ENCODE measurements at regions not wholly inside any gene's neighbourhood (a gene's known extent, or its start where the extent isn't known, plus 50 kb on each side); places are given as distances from the start of the nearest gene placed in this dataset.

DNA sequence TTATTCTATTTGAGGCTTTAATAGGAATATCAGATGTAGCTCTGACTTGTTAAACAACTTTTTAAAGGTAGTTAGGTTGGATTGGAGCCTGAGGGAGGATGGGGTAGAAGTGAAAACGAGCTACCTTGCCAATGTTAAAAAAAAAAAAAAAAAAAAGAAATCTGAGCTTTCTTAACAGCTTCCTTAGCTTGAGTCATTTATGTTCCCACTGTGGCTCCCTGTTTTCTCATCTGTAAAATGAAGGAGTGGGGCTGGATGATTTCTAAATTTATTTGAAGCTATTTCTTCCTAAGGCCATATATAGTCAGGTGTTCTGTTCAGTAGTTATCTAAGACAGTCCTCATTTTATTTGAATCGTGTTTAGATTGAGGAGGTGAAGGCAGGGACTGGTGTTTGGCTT lies 105.7 kb downstream of the EDEM1 start:
- no CpG with 5 or more reads among the region's 2 CpGs for WGBS, 2 donors (ENCODE audit: extremely low coverage in 2 of 2, insufficient read length in 2 of 2, insufficient replicate concordance in 1 of 2)
- H2AK5ac ChIP-seq (ENCODE audit: low read depth, low read length): no peak overlapping the region

DNA sequence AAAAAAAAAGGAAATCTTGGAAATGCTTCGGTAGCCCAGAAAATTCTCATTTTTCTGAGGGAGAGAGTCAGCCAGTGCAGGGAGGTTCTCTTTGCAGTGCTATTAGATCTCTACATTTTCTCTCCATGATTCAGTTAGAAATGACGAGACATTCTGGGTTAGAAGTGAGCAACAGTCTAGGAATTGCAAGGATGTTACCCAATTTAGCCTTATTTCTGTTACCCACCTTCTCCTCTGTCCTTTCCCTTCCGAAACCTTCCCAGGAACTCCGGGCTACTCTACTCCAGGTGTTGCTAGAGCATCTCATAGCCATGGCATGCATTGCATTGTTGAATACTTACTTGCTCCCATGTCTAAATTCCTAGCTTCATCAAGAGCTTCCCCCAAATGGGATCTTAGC lies 106.8 kb downstream of the EDEM1 start:
- no peak for DNase-seq (ENCODE audit: low spot score)
- Histone ChIP-seq H3K27me3 (ENCODE audit: control insufficient read depth in 3 of 3, insufficient read depth in 3 of 3, low read depth in 1 of 3, low read length in 3 of 3) (no peaks in the 10 kb centered on the region), H3K79me1 (ENCODE audit: low read depth, low read length) (no peaks in the 10 kb centered on the region), H3K4me3 (ENCODE audit: low read length in 2 of 2) (no peak overlapping the region), H3K23ac (ENCODE audit: low read depth, low read length, poor library complexity) (no peak overlapping the region), H3K36me3 (replicated peaks in 1 of 2; ENCODE audit: control insufficient read depth in 2 of 2, insufficient read depth in 2 of 2, low read length in 2 of 2) (no peaks in the 10 kb centered on the region), H4K8ac (ENCODE audit: low read depth, low read length) (no peak overlapping the region), H3K18ac (ENCODE audit: low read length) (no peak overlapping the region), H4K91ac (ENCODE audit: low read depth, low read length, poor library complexity) (no peak overlapping the region), H2BK5ac (ENCODE audit: low read length) (no peak overlapping the region), H3K4ac (ENCODE audit: low read length) (no peak overlapping the region), H3K9me3 (replicated peaks in 1 of 2; ENCODE audit: control insufficient read depth in 2 of 2, insufficient read depth in 1 of 2, low read depth in 1 of 2, low read length in 2 of 2) (no peaks in the 10 kb centered on the region), H3K4me1 (ENCODE audit: control insufficient read depth in 2 of 2, insufficient read depth in 1 of 2, low read depth in 1 of 2, low read length in 2 of 2) (no peaks in the 10 kb centered on the region), H2BK15ac (ENCODE audit: low read length) (no peak overlapping the region), H2BK12ac (ENCODE audit: low read length) (no peak overlapping the region), H3K14ac (ENCODE audit: low read length) (no peak overlapping the region), H3K27ac (replicated peaks; ENCODE audit: low read length) (no peak overlapping the region), H2AK5ac (ENCODE audit: low read depth, low read length) (no peak overlapping the region), H2AFZ (ENCODE audit: low read length) (no peak overlapping the region), H3K4me2 (ENCODE audit: insufficient read depth, low read length, poor library complexity, severe bottlenecking) (no peak overlapping the region), H3K9ac (ENCODE audit: low read depth, low read length, poor library complexity) (no peak overlapping the region), H2BK120ac (ENCODE audit: low read depth, low read length) (no peak overlapping the region)
- WGBS, 2 donors (ENCODE audit: extremely low coverage in 2 of 2, insufficient read length in 2 of 2, insufficient replicate concordance in 1 of 2): no CpG with 5 or more reads among the region's 4 CpGs

More for the DNA sequence above, 105.7 kb downstream of the EDEM1 start:
- H2AFZ ChIP-seq (ENCODE audit: low read length): no peak overlapping the region
- no peak overlapping the region for H3K23ac ChIP-seq (ENCODE audit: low read depth, low read length, poor library complexity)
- H4K91ac ChIP-seq (ENCODE audit: low read depth, low read length, poor library complexity): no peak overlapping the region
- DNase-seq (ENCODE audit: low spot score): no peak
- no peak overlapping the region for H3K14ac ChIP-seq (ENCODE audit: low read length)
- H3K79me1 ChIP-seq (ENCODE audit: low read depth, low read length): no peaks in the 10 kb centered on the region
- no peak overlapping the region for H2BK5ac ChIP-seq (ENCODE audit: low read length)
- no peak overlapping the region for H2BK120ac ChIP-seq (ENCODE audit: low read depth, low read length)
- no peak overlapping the region for H4K8ac ChIP-seq (ENCODE audit: low read depth, low read length)
- no peaks in the 10 kb centered on the region for H3K9me3 ChIP-seq (replicated peaks in 1 of 2; ENCODE audit: control insufficient read depth in 2 of 2, insufficient read depth in 1 of 2, low read depth in 1 of 2, low read length in 2 of 2)
- no peaks in the 10 kb centered on the region for H3K36me3 ChIP-seq (replicated peaks in 1 of 2; ENCODE audit: control insufficient read depth in 2 of 2, insufficient read depth in 2 of 2, low read length in 2 of 2)
- H2BK12ac ChIP-seq (ENCODE audit: low read length): no peak overlapping the region
- H3K18ac ChIP-seq (ENCODE audit: low read length): no peak overlapping the region
- no peak overlapping the region for H3K27ac ChIP-seq (replicated peaks; ENCODE audit: low read length)
- H3K4me2 ChIP-seq (ENCODE audit: insufficient read depth, low read length, poor library complexity, severe bottlenecking): no peak overlapping the region
- no peaks in the 10 kb centered on the region for H3K27me3 ChIP-seq (ENCODE audit: control insufficient read depth in 3 of 3, insufficient read depth in 3 of 3, low read depth in 1 of 3, low read length in 3 of 3)
- no peak overlapping the region for H2BK15ac ChIP-seq (ENCODE audit: low read length)
- H3K9ac ChIP-seq (ENCODE audit: low read depth, low read length, poor library complexity): no peak overlapping the region
- H3K4me1 ChIP-seq (ENCODE audit: control insufficient read depth in 2 of 2, insufficient read depth in 1 of 2, low read depth in 1 of 2, low read length in 2 of 2): no peaks in the 10 kb centered on the region
- no peak overlapping the region for H3K4me3 ChIP-seq (ENCODE audit: low read length in 2 of 2)
- no peak overlapping the region for H3K4ac ChIP-seq (ENCODE audit: low read length)

GRCh38 chr3:5295191-5295690 lies 107.7 kb downstream of the EDEM1 start:
- Histone ChIP-seq H3K36me3 (replicated peaks in 1 of 2; ENCODE audit: control insufficient read depth in 2 of 2, insufficient read depth in 2 of 2, low read length in 2 of 2) (no peaks in the 10 kb centered on the region), H2BK12ac (ENCODE audit: low read length) (no peak overlapping the region), H3K9ac (ENCODE audit: low read depth, low read length, poor library complexity) (no peak overlapping the region), H3K4me2 (ENCODE audit: insufficient read depth, low read length, poor library complexity, severe bottlenecking) (no peak overlapping the region), H3K79me1 (ENCODE audit: low read depth, low read length) (no peaks in the 10 kb centered on the region), H3K14ac (ENCODE audit: low read length) (no peak overlapping the region), H2BK15ac (ENCODE audit: low read length) (no peak overlapping the region), H2AFZ (ENCODE audit: low read length) (no peak overlapping the region), H2BK5ac (ENCODE audit: low read length) (no peak overlapping the region), H3K4me3 (ENCODE audit: low read length in 2 of 2) (no peak overlapping the region), H2AK5ac (ENCODE audit: low read depth, low read length) (no peak overlapping the region), H4K91ac (ENCODE audit: low read depth, low read length, poor library complexity) (no peak overlapping the region), H3K9me3 (replicated peaks in 1 of 2; ENCODE audit: control insufficient read depth in 2 of 2, insufficient read depth in 1 of 2, low read depth in 1 of 2, low read length in 2 of 2) (no peaks in the 10 kb centered on the region), H3K4me1 (ENCODE audit: control insufficient read depth in 2 of 2, insufficient read depth in 1 of 2, low read depth in 1 of 2, low read length in 2 of 2) (no peaks in the 10 kb centered on the region), H4K8ac (ENCODE audit: low read depth, low read length) (no peak overlapping the region), H3K23ac (ENCODE audit: low read depth, low read length, poor library complexity) (no peak overlapping the region), H2BK120ac (ENCODE audit: low read depth, low read length) (no peak overlapping the region), H3K18ac (ENCODE audit: low read length) (no peak overlapping the region), H3K27ac (replicated peaks; ENCODE audit: low read length) (no peak overlapping the region), H3K27me3 (ENCODE audit: control insufficient read depth in 3 of 3, insufficient read depth in 3 of 3, low read depth in 1 of 3, low read length in 3 of 3) (no peaks in the 10 kb centered on the region), H3K4ac (ENCODE audit: low read length) (no peak overlapping the region)
- no CpG with 5 or more reads among the region's 1 CpG for WGBS, 2 donors (ENCODE audit: extremely low coverage in 2 of 2, insufficient read length in 2 of 2, insufficient replicate concordance in 1 of 2)
- no peak for DNase-seq (ENCODE audit: low spot score)

GRCh38 chr3:5296362-5296761 lies 108.9 kb downstream of the EDEM1 start:
- no peak overlapping the region for H4K8ac ChIP-seq (ENCODE audit: low read depth, low read length)

More at GRCh38 chr3:5296362-5296761, 108.9 kb downstream of the EDEM1 start:
- Histone ChIP-seq H3K79me1 (ENCODE audit: low read depth, low read length) (no peaks in the 10 kb centered on the region), H3K4me2 (ENCODE audit: insufficient read depth, low read length, poor library complexity, severe bottlenecking) (no peak overlapping the region), H3K14ac (ENCODE audit: low read length) (no peak overlapping the region), H3K9ac (ENCODE audit: low read depth, low read length, poor library complexity) (no peak overlapping the region), H2BK120ac (ENCODE audit: low read depth, low read length) (no peak overlapping the region), H3K23ac (ENCODE audit: low read depth, low read length, poor library complexity) (no peak overlapping the region), H2BK15ac (ENCODE audit: low read length) (no peak overlapping the region), H2BK12ac (ENCODE audit: low read length) (no peak overlapping the region), H3K4me3 (ENCODE audit: low read length in 2 of 2) (no peak overlapping the region), H3K4ac (ENCODE audit: low read length) (no peak overlapping the region), H3K27ac (replicated peaks; ENCODE audit: low read length) (no peak overlapping the region), H3K4me1 (ENCODE audit: control insufficient read depth in 2 of 2, insufficient read depth in 1 of 2, low read depth in 1 of 2, low read length in 2 of 2) (no peaks in the 10 kb centered on the region), H3K27me3 (ENCODE audit: control insufficient read depth in 3 of 3, insufficient read depth in 3 of 3, low read depth in 1 of 3, low read length in 3 of 3) (no peaks in the 10 kb centered on the region), H2AFZ (ENCODE audit: low read length) (no peak overlapping the region), H2BK5ac (ENCODE audit: low read length) (no peak overlapping the region), H3K36me3 (replicated peaks in 1 of 2; ENCODE audit: control insufficient read depth in 2 of 2, insufficient read depth in 2 of 2, low read length in 2 of 2) (no peaks in the 10 kb centered on the region), H2AK5ac (ENCODE audit: low read depth, low read length) (no peak overlapping the region), H3K18ac (ENCODE audit: low read length) (no peak overlapping the region), H3K9me3 (replicated peaks in 1 of 2; ENCODE audit: control insufficient read depth in 2 of 2, insufficient read depth in 1 of 2, low read depth in 1 of 2, low read length in 2 of 2) (no peaks in the 10 kb centered on the region), H4K91ac (ENCODE audit: low read depth, low read length, poor library complexity) (no peak overlapping the region)
- DNase-seq (ENCODE audit: low spot score): no peak
- WGBS, 2 donors (ENCODE audit: extremely low coverage in 2 of 2, insufficient read length in 2 of 2, insufficient replicate concordance in 1 of 2): no CpG with 5 or more reads among the region's 2 CpGs
